GM12875 (cell line): ENCODE measurements at regions not wholly inside any gene's neighbourhood (a gene's known extent, or its start where the extent isn't known, plus 50 kb on each side); places are given as distances from the start of the nearest gene placed in this dataset.
A peak's percentile ranks its signal among the peaks of the same experiment; 100 is the strongest.
"Not testable (repeated sequence)": the region's sequence is repeated elsewhere in the genome, so short reads cannot be mapped to it uniquely, and the experiment has no call there.

ENCODE experiments used
- H3K4me3 ChIP-seq: one replicate; pipeline ENCODE4 v1.5.1; 2011; ENCODE audit warnings: low read depth, low read length, control low read depth
- CTCF ChIP-seq: IDR thresholded peaks from 2 replicates; pipeline ENCODE4 v1.5.1; 2011; ENCODE audit warnings: low read depth, mild to moderate bottlenecking, control low read depth, inconsistent platforms, low read length, moderate library complexity, borderline replicate concordance; ENCODE audit not compliant: insufficient read depth

GRCh38 chr6:96394727-96395126 is 126.9 kb upstream of the UFL1 start:
- TF ChIP-seq CTCF: 0 out of 2 replicates have a peak, but pooled peaks have one; percentile 9
- H3K4me3 ChIP-seq: no peak overlapping the region

- no peak overlapping the region for H3K4me3 ChIP-seq
- no peak for TF ChIP-seq CTCF
Measured at GRCh38 chr6:96410467-96410866, 111.1 kb upstream of the UFL1 start.

GRCh38 chr6:96420294-96420693 is 101.3 kb upstream of the UFL1 start:
- no peak overlapping the region for H3K4me3 ChIP-seq

GRCh38 chr6:96433950-96434349 is 87.7 kb upstream of the UFL1 start:
- H3K4me3 ChIP-seq: no peak overlapping the region
- no peak for TF ChIP-seq CTCF

More at GRCh38 chr6:96420294-96420693, 101.3 kb upstream of the UFL1 start:
- TF ChIP-seq CTCF: no peak

- TF ChIP-seq CTCF: no peak
- H3K4me3 ChIP-seq: no peak overlapping the region
Measured at GRCh38 chr6:96436398-96436797, 85.2 kb upstream of the UFL1 start.

- not testable (repeated sequence) for H3K4me3 ChIP-seq
Measured at GRCh38 chr6:96437228-96437627, 84.4 kb upstream of the UFL1 start.

GRCh38 chr6:96450082-96450769 is 71.4 kb upstream of the UFL1 start:
- no peak for TF ChIP-seq CTCF
- no peak overlapping the region for H3K4me3 ChIP-seq
